Progenitor cell of endocrine pancreas (in vitro differentiated cells): ENCODE measurements at regions not wholly inside any gene's neighbourhood (a gene's known extent, or its start where the extent isn't known, plus 50 kb on each side); places are given as distances from the start of the nearest gene placed in this dataset.

Experiments
- DNase-seq: peaks from one replicate; pipeline ENCODE4 v3.0.0; 2021; ENCODE audit warnings: low spot score; ENCODE audit not compliant: unreplicated experiment
- H3K27ac Mint-ChIP-seq: 2 replicates; pipeline ENCODE4 v1.8.0; 2021; ENCODE audit warnings: mild to moderate bottlenecking, moderate library complexity, mixed read lengths
- H3K27me3 Mint-ChIP-seq: 2 replicates; pipeline ENCODE4 v1.8.0; 2021; ENCODE audit warnings: mixed read lengths
- H3K36me3 Mint-ChIP-seq: 2 replicates; pipeline ENCODE4 v1.8.0; 2022; ENCODE audit warnings: mixed read lengths; ENCODE audit not compliant: insufficient read depth
- H3K4me1 Mint-ChIP-seq: 2 replicates; pipeline ENCODE4 v1.8.0; 2021; ENCODE audit warnings: low read depth, mixed read lengths
- H3K4me3 Mint-ChIP-seq: 2 replicates; pipeline ENCODE4 v1.8.0; 2021; ENCODE audit warnings: low read depth, mild to moderate bottlenecking, moderate library complexity, mixed read lengths
- H3K9me3 Mint-ChIP-seq: 2 replicates; pipeline ENCODE4 v1.8.0; 2021; ENCODE audit warnings: low read depth, mixed read lengths
- CTCF ChIP-seq: fragments of 200-600 bp; sonication (generic); IDR thresholded peaks from one replicate; pipeline ENCODE4 v1.5.0; 2021; ENCODE audit warnings: antibody characterized with exemption, mild to moderate bottlenecking; ENCODE audit not compliant: unreplicated experiment

DNA sequence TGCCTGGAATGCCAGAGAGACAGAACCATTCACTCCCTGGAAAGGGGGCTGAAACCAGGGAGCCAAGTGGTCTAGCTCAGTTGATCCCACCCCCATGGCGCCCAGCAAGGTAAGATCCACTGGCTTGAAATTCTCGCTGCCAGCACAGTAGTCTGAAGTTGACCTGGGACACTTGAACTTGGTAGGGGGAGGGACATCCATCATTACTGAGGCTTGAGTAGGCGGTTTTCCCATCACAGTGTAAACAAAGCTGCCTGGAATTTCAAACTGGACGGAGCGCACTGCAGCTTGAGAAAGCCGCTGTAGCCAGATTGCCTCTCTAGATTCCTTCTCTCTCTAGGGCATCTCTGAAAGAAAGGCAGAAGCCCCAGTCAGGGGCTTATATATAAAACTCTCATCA is 310.7 kb upstream of the DPPA4 start:
- H3K27ac Mint-ChIP-seq, result no peak overlapping the region
- H3K4me3 Mint-ChIP-seq, result no peak overlapping the region
- no peak for DNase-seq
- peaks cover 18% of the 10 kb centered on the region for H3K9me3 Mint-ChIP-seq
- no peak for TF ChIP-seq CTCF
- no peaks in the 10 kb centered on the region for H3K4me1 Mint-ChIP-seq
- H3K27me3 Mint-ChIP-seq, result no peaks in the 10 kb centered on the region
- H3K36me3 Mint-ChIP-seq, result no peaks in the 10 kb centered on the region

DNA sequence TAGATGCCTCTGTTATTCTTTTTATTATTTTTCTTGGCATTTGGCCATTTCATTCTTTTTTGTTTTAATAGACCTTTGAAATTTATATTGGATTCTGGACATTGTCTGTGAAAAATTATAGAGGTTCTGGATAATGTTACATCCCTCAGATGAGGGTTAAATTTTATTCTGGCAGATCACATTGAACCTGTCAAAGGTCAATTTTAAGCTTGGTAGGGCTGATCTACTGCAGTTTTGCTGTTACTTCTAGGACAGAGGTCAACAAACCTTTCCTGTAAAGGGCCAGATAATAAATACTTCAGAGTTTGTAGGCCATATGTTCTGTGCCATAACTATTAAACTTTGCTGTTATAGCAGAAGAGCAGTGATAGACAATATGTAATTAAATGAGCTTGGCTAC is 318.9 kb upstream of the DPPA4 start:
- H3K4me3 Mint-ChIP-seq, result no peak overlapping the region
- no peaks in the 10 kb centered on the region for H3K27me3 Mint-ChIP-seq
- no peaks in the 10 kb centered on the region for H3K4me1 Mint-ChIP-seq
- no peaks in the 10 kb centered on the region for H3K36me3 Mint-ChIP-seq
- H3K9me3 Mint-ChIP-seq, result peaks cover 14% of the 10 kb centered on the region
- no peak for DNase-seq
- H3K27ac Mint-ChIP-seq, result no peak overlapping the region
- no peak for TF ChIP-seq CTCF

DNA sequence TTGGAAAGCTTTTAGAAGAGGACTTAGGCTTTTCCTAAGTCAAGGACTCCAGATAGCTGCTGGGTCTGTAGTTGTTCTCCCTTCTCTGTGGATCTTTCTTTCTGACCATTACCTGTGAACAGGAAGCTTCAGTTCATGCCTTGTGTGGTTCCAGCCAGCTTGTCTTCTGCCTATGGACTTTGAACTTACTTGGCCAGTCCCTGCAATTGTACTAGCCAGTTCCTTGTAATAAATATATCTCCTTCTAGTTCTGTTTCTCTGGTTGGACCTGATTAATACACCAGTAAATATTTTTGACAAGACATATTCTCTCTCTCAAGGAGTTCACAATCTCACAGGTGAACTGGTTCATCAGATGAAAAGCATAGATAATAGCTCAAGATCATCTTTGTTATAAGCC is 341.3 kb upstream of the DPPA4 start:
- H3K4me3 Mint-ChIP-seq, result no peak overlapping the region
- H3K4me1 Mint-ChIP-seq, result peaks cover 12% of the 10 kb centered on the region
- no peaks in the 10 kb centered on the region for H3K36me3 Mint-ChIP-seq
- no peak for TF ChIP-seq CTCF
- H3K27ac Mint-ChIP-seq, result no peak overlapping the region
- no peaks in the 10 kb centered on the region for H3K9me3 Mint-ChIP-seq
- no peaks in the 10 kb centered on the region for H3K27me3 Mint-ChIP-seq
- no peak for DNase-seq

GRCh38 chr3:109679664-109680063 is 342.3 kb upstream of the DPPA4 start:
- DNase-seq, result no peak
- Mint-ChIP-seq H3K27me3 (no peaks in the 10 kb centered on the region), H3K36me3 (no peaks in the 10 kb centered on the region), H3K4me1 (peaks cover 12% of the 10 kb centered on the region), H3K27ac (no peak overlapping the region), H3K4me3 (no peak overlapping the region), H3K9me3 (no peaks in the 10 kb centered on the region)
- TF ChIP-seq CTCF, result no peak

- no peak overlapping the region for H3K27ac Mint-ChIP-seq
- no peaks in the 10 kb centered on the region for H3K27me3 Mint-ChIP-seq
- no peak for DNase-seq
- no peak for TF ChIP-seq CTCF
- no peaks in the 10 kb centered on the region for H3K36me3 Mint-ChIP-seq
- H3K9me3 Mint-ChIP-seq, result no peaks in the 10 kb centered on the region
- H3K4me1 Mint-ChIP-seq, result peaks cover 9% of the 10 kb centered on the region
- no peak overlapping the region for H3K4me3 Mint-ChIP-seq
Observed at GRCh38 chr3:109683746-109684145, 346.4 kb upstream of the DPPA4 start.
